Keratinocyte (primary cell): ENCODE measurements at regions not wholly inside any gene's neighbourhood (a gene's known extent, or its start where the extent isn't known, plus 50 kb on each side); places are given as distances from the start of the nearest gene placed in this dataset.

ENCODE experiments used
- DNase-seq: peaks from one replicate; pipeline ENCODE4 v3.0.0-alpha.2; 2011; ENCODE audit warnings: low read depth, missing footprints, low spot score
- FAIRE-seq: peaks from 2 replicates; lab custom pipeline; 2011; peaks lifted over from hg19 to GRCh38; lab: Jason Lieb, UNC
- H2AFZ ChIP-seq: 2 replicates; pipeline ENCODE4 v1.6.0; 2012; ENCODE audit warnings: low read length, control low read depth, inconsistent platforms; ENCODE audit not compliant: control insufficient read depth
- H3K27ac ChIP-seq: 2 replicates; pipeline ENCODE4 v1.5.1; 2011; ENCODE audit warnings: low read length; ENCODE audit not compliant: control insufficient read depth, insufficient read depth
- H3K27me3 ChIP-seq: 3 replicates; pipeline ENCODE4 v1.6.0; 2011; ENCODE audit warnings: low read length; ENCODE audit not compliant: control insufficient read depth, insufficient read depth; ENCODE audit errors: extremely low read depth
- H3K36me3 ChIP-seq, 2 experiments: 2 replicates in 1 of 2; 3 replicates in 1 of 2; pipeline ENCODE4 v1.5.1; 2011; ENCODE audit warnings: low read length in 2 of 2, mild to moderate bottlenecking in 1 of 2; ENCODE audit not compliant: control insufficient read depth in 2 of 2, insufficient read depth in 2 of 2; ENCODE audit errors: extremely low read depth in 1 of 2
- H3K4me1 ChIP-seq: 3 replicates; pipeline ENCODE4 v1.5.1; 2011; ENCODE audit warnings: low read length; ENCODE audit not compliant: control insufficient read depth, insufficient read depth; ENCODE audit errors: extremely low read depth
- H3K4me2 ChIP-seq: 3 replicates; pipeline ENCODE4 v1.6.0; 2011; ENCODE audit warnings: low read depth, low read length; ENCODE audit not compliant: control insufficient read depth, insufficient read depth; ENCODE audit errors: extremely low read depth
- H3K4me3 ChIP-seq, 3 experiments: fragments of 200-600 bp in 1 of 3; sonication (generic) in 1 of 3; 2 replicates in 2 of 3; 3 replicates in 1 of 3; pipeline ENCODE4 v1.5.1; 2011 to 2016; ENCODE audit warnings: low read length in 3 of 3, mild to moderate bottlenecking in 3 of 3, control low read depth in 2 of 3, inconsistent platforms in 1 of 3, low read depth in 1 of 3, mixed read lengths in 1 of 3, mixed run types in 1 of 3, moderate library complexity in 1 of 3; ENCODE audit not compliant: control insufficient read depth in 2 of 3, insufficient read depth in 2 of 3; ENCODE audit errors: extremely low read depth in 1 of 3
- H3K79me2 ChIP-seq: 2 replicates; pipeline ENCODE4 v1.6.0; 2012; ENCODE audit warnings: low read length; ENCODE audit not compliant: control insufficient read depth, insufficient read depth
- H3K9ac ChIP-seq: 3 replicates; pipeline ENCODE4 v1.6.0; 2011; ENCODE audit warnings: low read length; ENCODE audit not compliant: control insufficient read depth, insufficient read depth; ENCODE audit errors: extremely low read depth
- H3K9me1 ChIP-seq: 3 replicates; pipeline ENCODE4 v1.6.0; 2011; ENCODE audit warnings: low read length; ENCODE audit not compliant: control insufficient read depth, insufficient read depth; ENCODE audit errors: extremely low read depth
- H3K9me3 ChIP-seq: 2 replicates; pipeline ENCODE4 v1.5.1; 2012; ENCODE audit warnings: low read depth, low read length; ENCODE audit not compliant: control insufficient read depth
- H4K20me1 ChIP-seq: 3 replicates; pipeline ENCODE4 v1.6.0; 2011; ENCODE audit warnings: low read length; ENCODE audit not compliant: control insufficient read depth, insufficient read depth; ENCODE audit errors: extremely low read depth
- EZH2 ChIP-seq: IDR thresholded peaks from one replicate; pipeline ENCODE4 v1.6.1; 2012; ENCODE audit warnings: inconsistent platforms, mild to moderate bottlenecking, low read length, moderate library complexity
- dilution Hi-C: fragments of 300-500 bp; cut with MboI; formaldehyde crosslinking; loops from one replicate; pipeline ENCODE4 v1.7.0; 2020; ENCODE audit warnings: low sequenced_read_pairs; ENCODE audit not compliant: extremely low pct_ligation_motif_present
- TF ChIP-seq, protein P1 (sequence below), 3 experiments: IDR thresholded peaks in 1 of 3; conservative IDR thresholded peaks in 1 of 3; optimal IDR thresholded peaks in 1 of 3; 2 replicates in 2 of 3; 3 replicates in 1 of 3; pipeline versions ENCODE3 to v1.5.1; 2011; ENCODE audit warnings: low read length in 3 of 3, mild to moderate bottlenecking in 3 of 3, moderate library complexity in 2 of 3, control low read depth in 1 of 3, inconsistent platforms in 1 of 3; ENCODE audit not compliant: insufficient read depth in 2 of 3; ENCODE audit errors: extremely low read depth in 1 of 3

DNA sequence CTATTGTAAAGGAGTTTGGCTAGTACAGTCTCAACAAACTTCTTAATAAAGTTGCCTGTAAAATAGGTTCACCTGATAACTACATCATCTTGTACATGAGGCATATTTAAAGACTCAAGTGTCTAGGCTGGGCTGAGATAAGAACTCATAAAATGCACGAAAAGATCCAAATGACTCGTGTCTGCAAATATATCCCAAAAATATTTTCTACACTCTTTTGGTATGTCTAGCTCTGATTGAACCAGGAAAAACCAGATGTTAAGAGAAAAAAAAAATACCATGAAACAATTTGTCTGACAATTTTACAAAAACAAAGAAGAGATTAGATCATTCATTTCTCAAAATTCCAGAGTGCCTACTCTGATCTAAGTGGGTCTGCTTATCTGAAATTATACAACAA lies 166.9 kb upstream of the OSR1 start:
- H2AFZ ChIP-seq = no peak overlapping the region
- H3K4me1 ChIP-seq = no peaks in the 10 kb centered on the region
- no peak for FAIRE-seq
- dilution Hi-C loops = no loop called here
- no peak overlapping the region for H3K9ac ChIP-seq
- H3K9me3 ChIP-seq = no peaks in the 10 kb centered on the region
- H3K36me3 ChIP-seq = no peaks in the 10 kb centered on the region
- H3K9me1 ChIP-seq = no peaks in the 10 kb centered on the region
- TF ChIP-seq, protein P1, sequence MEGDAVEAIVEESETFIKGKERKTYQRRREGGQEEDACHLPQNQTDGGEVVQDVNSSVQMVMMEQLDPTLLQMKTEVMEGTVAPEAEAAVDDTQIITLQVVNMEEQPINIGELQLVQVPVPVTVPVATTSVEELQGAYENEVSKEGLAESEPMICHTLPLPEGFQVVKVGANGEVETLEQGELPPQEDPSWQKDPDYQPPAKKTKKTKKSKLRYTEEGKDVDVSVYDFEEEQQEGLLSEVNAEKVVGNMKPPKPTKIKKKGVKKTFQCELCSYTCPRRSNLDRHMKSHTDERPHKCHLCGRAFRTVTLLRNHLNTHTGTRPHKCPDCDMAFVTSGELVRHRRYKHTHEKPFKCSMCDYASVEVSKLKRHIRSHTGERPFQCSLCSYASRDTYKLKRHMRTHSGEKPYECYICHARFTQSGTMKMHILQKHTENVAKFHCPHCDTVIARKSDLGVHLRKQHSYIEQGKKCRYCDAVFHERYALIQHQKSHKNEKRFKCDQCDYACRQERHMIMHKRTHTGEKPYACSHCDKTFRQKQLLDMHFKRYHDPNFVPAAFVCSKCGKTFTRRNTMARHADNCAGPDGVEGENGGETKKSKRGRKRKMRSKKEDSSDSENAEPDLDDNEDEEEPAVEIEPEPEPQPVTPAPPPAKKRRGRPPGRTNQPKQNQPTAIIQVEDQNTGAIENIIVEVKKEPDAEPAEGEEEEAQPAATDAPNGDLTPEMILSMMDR (optimal IDR thresholded peaks at IDR 0.05 in 1 of 3, IDR thresholded peaks at IDR 0.05 in 1 of 3, conservative IDR thresholded peaks at IDR 0.05 in 1 of 3; ENCODE audit: extremely low read depth in 1 of 3, insufficient read depth in 2 of 3, low read length in 3 of 3) = no peak
- no peak for TF ChIP-seq EZH2
- H3K27ac ChIP-seq = no peak overlapping the region
- no peak for DNase-seq
- H3K27me3 ChIP-seq = no peaks in the 10 kb centered on the region
- H3K4me3 ChIP-seq = no peak overlapping the region
- no peaks in the 10 kb centered on the region for H3K79me2 ChIP-seq
- no peak overlapping the region for H3K4me2 ChIP-seq
- no peaks in the 10 kb centered on the region for H4K20me1 ChIP-seq

DNA sequence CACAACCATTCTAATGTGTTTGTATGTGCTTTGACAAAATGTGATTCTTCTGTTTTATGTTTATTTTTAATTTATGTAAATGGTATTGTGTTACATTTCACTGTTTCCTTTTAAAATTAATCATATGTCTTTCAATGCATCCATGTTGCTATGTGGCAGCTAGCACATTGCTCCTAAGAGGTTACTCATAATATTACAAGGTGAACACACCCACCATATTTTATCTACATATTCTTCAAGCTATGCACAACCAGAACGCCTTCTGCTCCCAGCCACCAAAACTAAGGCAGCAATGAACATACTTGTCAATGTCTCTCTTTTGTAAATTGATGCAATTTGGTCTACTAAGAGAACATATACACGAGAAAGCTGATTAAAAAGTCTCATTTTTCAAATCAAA lies 160.6 kb upstream of the OSR1 start:
- H3K9me3 ChIP-seq = no peaks in the 10 kb centered on the region
- H3K4me3 ChIP-seq = no peak overlapping the region
- H3K79me2 ChIP-seq = no peaks in the 10 kb centered on the region
- TF ChIP-seq EZH2 = no peak
- TF ChIP-seq, protein P1 (optimal IDR thresholded peaks at IDR 0.05 in 1 of 3, IDR thresholded peaks at IDR 0.05 in 1 of 3, conservative IDR thresholded peaks at IDR 0.05 in 1 of 3; ENCODE audit: extremely low read depth in 1 of 3, insufficient read depth in 2 of 3, low read length in 3 of 3) = no peak
- H3K9me1 ChIP-seq = no peaks in the 10 kb centered on the region
- H2AFZ ChIP-seq = no peak overlapping the region
- H3K27me3 ChIP-seq = no peaks in the 10 kb centered on the region
- no peaks in the 10 kb centered on the region for H4K20me1 ChIP-seq
- no peaks in the 10 kb centered on the region for H3K4me1 ChIP-seq
- H3K27ac ChIP-seq = no peak overlapping the region
- H3K36me3 ChIP-seq = no peaks in the 10 kb centered on the region
- no peak overlapping the region for H3K4me2 ChIP-seq
- no peak for FAIRE-seq
- no peak overlapping the region for H3K9ac ChIP-seq
- dilution Hi-C loops = no loop called here
- no peak for DNase-seq
